Fibroblast of lung (primary cell): ENCODE measurements at regions not wholly inside any gene's neighbourhood (a gene's known extent, or its start where the extent isn't known, plus 50 kb on each side); places are given as distances from the start of the nearest gene placed in this dataset.

Source experiments
- EZH2 ChIP-seq: IDR thresholded peaks from 2 replicates; pipeline ENCODE4 v1.5.1; 2012; ENCODE audit warnings: low read length, control low read depth, mild to moderate bottlenecking; ENCODE audit errors: missing control alignments
- TF ChIP-seq, protein P1 (sequence below), 2 donors: IDR thresholded peaks in 1 of 2; conservative IDR thresholded peaks in 1 of 2; 1 replicate in 1 of 2; 2 replicates in 1 of 2; pipeline ENCODE4 v1.5.1; 2011 to 2012; ENCODE audit warnings: low read length in 2 of 2, control low read depth in 1 of 2, inconsistent platforms in 1 of 2, low read depth in 1 of 2, mild to moderate bottlenecking in 1 of 2

GRCh38 chr1:238485057-238485911 lies 594.6 kb upstream of the ZP4 start:
- TF ChIP-seq, protein P1, sequence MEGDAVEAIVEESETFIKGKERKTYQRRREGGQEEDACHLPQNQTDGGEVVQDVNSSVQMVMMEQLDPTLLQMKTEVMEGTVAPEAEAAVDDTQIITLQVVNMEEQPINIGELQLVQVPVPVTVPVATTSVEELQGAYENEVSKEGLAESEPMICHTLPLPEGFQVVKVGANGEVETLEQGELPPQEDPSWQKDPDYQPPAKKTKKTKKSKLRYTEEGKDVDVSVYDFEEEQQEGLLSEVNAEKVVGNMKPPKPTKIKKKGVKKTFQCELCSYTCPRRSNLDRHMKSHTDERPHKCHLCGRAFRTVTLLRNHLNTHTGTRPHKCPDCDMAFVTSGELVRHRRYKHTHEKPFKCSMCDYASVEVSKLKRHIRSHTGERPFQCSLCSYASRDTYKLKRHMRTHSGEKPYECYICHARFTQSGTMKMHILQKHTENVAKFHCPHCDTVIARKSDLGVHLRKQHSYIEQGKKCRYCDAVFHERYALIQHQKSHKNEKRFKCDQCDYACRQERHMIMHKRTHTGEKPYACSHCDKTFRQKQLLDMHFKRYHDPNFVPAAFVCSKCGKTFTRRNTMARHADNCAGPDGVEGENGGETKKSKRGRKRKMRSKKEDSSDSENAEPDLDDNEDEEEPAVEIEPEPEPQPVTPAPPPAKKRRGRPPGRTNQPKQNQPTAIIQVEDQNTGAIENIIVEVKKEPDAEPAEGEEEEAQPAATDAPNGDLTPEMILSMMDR (conservative IDR thresholded peaks at IDR 0.05 in 1 of 2, IDR thresholded peaks at IDR 0.05 in 1 of 2; ENCODE audit: low read depth in 1 of 2, low read length in 2 of 2) = no peak
- TF ChIP-seq EZH2 = no peak
